ENCODE measurements at regions not wholly inside any gene's neighbourhood (a gene's known extent, or its start where the extent isn't known, plus 50 kb on each side); places are given as distances from the start of the nearest gene placed in this dataset.

- H3K4me2 ChIP-seq (ENCODE audit: low read depth, low read length, poor library complexity, severe bottlenecking) = no peak overlapping the region
- no peaks in the 10 kb centered on the region for H3K4me1 ChIP-seq (ENCODE audit: insufficient read depth, low read length, poor library complexity, severe bottlenecking)
- H3K9ac ChIP-seq (ENCODE audit: low read depth, low read length, poor library complexity, severe bottlenecking) = no peak overlapping the region
- H2AFZ ChIP-seq (ENCODE audit: low read length) = no peak overlapping the region
- TF ChIP-seq CTCF (conservative IDR thresholded peaks at IDR 0.05; ENCODE audit: low read length) (no peak), EZH2phosphoT487 (IDR thresholded peaks at IDR 0.05; ENCODE audit: borderline replicate concordance) (no peak)
- H3K79me2 ChIP-seq (ENCODE audit: insufficient read depth, low read length) = no peaks in the 10 kb centered on the region
- no peaks in the 10 kb centered on the region for H3K36me3 ChIP-seq (ENCODE audit: insufficient read depth, low read length)
- no peaks in the 10 kb centered on the region for H4K20me1 ChIP-seq (ENCODE audit: insufficient read depth, low read length, poor library complexity, severe bottlenecking)
- no peaks in the 10 kb centered on the region for H3K9me3 ChIP-seq (ENCODE audit: insufficient read depth, low read depth, low read length)
- no peak overlapping the region for H3K4me3 ChIP-seq (ENCODE audit: low read length, poor library complexity, severe bottlenecking)
- H3F3A ChIP-seq (ENCODE audit: low read depth) = no peaks in the 10 kb centered on the region
- H3K27me3 ChIP-seq (ENCODE audit: insufficient read depth, low read length, poor library complexity, severe bottlenecking) = no peaks in the 10 kb centered on the region
- no peaks in the 10 kb centered on the region for H3K9me2 ChIP-seq (replicated peaks; ENCODE audit: low read depth, low read length)
These were observed 210.3 kb downstream of the INHBA start for GRCh38 chr7:41492603-41493002.

- no peak overlapping the region for H3K9ac ChIP-seq (ENCODE audit: low read depth, low read length, poor library complexity, severe bottlenecking)
- no peaks in the 10 kb centered on the region for H3F3A ChIP-seq (ENCODE audit: low read depth)
- H3K79me2 ChIP-seq (ENCODE audit: insufficient read depth, low read length) = no peaks in the 10 kb centered on the region
- no peak overlapping the region for H3K4me2 ChIP-seq (ENCODE audit: low read depth, low read length, poor library complexity, severe bottlenecking)
- no peak for TF ChIP-seq CTCF (conservative IDR thresholded peaks at IDR 0.05; ENCODE audit: low read length)
- no peak for TF ChIP-seq EZH2phosphoT487 (IDR thresholded peaks at IDR 0.05; ENCODE audit: borderline replicate concordance)
- H3K9me3 ChIP-seq (ENCODE audit: insufficient read depth, low read depth, low read length) = no peaks in the 10 kb centered on the region
- H3K4me3 ChIP-seq (ENCODE audit: low read length, poor library complexity, severe bottlenecking) = no peak overlapping the region
- no peaks in the 10 kb centered on the region for H3K27me3 ChIP-seq (ENCODE audit: insufficient read depth, low read length, poor library complexity, severe bottlenecking)
- no peaks in the 10 kb centered on the region for H4K20me1 ChIP-seq (ENCODE audit: insufficient read depth, low read length, poor library complexity, severe bottlenecking)
- no peaks in the 10 kb centered on the region for H3K9me2 ChIP-seq (replicated peaks; ENCODE audit: low read depth, low read length)
- H3K36me3 ChIP-seq (ENCODE audit: insufficient read depth, low read length) = no peaks in the 10 kb centered on the region
- no peak overlapping the region for H2AFZ ChIP-seq (ENCODE audit: low read length)
- H3K4me1 ChIP-seq (ENCODE audit: insufficient read depth, low read length, poor library complexity, severe bottlenecking) = no peaks in the 10 kb centered on the region
These were observed 210.9 kb downstream of the INHBA start for GRCh38 chr7:41491883-41492471.

GRCh38 chr7:41491308-41491707 lies 211.6 kb downstream of the INHBA start:
- no peaks in the 10 kb centered on the region for H3K27me3 ChIP-seq (ENCODE audit: insufficient read depth, low read length, poor library complexity, severe bottlenecking)
- H3K4me3 ChIP-seq (ENCODE audit: low read length, poor library complexity, severe bottlenecking) = no peak overlapping the region
- no peaks in the 10 kb centered on the region for H3K36me3 ChIP-seq (ENCODE audit: insufficient read depth, low read length)
- H3K9ac ChIP-seq (ENCODE audit: low read depth, low read length, poor library complexity, severe bottlenecking) = no peak overlapping the region
- H3F3A ChIP-seq (ENCODE audit: low read depth) = no peaks in the 10 kb centered on the region
- H3K79me2 ChIP-seq (ENCODE audit: insufficient read depth, low read length) = no peaks in the 10 kb centered on the region
- H3K4me2 ChIP-seq (ENCODE audit: low read depth, low read length, poor library complexity, severe bottlenecking) = no peak overlapping the region
- H3K9me2 ChIP-seq (replicated peaks; ENCODE audit: low read depth, low read length) = no peaks in the 10 kb centered on the region
- H3K9me3 ChIP-seq (ENCODE audit: insufficient read depth, low read depth, low read length) = no peaks in the 10 kb centered on the region
- H4K20me1 ChIP-seq (ENCODE audit: insufficient read depth, low read length, poor library complexity, severe bottlenecking) = no peaks in the 10 kb centered on the region
- TF ChIP-seq EZH2phosphoT487 (IDR thresholded peaks at IDR 0.05; ENCODE audit: borderline replicate concordance) (no peak), CTCF (conservative IDR thresholded peaks at IDR 0.05; ENCODE audit: low read length) (no peak)
- H2AFZ ChIP-seq (ENCODE audit: low read length) = no peak overlapping the region
- no peaks in the 10 kb centered on the region for H3K4me1 ChIP-seq (ENCODE audit: insufficient read depth, low read length, poor library complexity, severe bottlenecking)
